ENCODE measurements at regions not wholly inside any gene's neighbourhood (a gene's known extent, or its start where the extent isn't known, plus 50 kb on each side); places are given as distances from the start of the nearest gene placed in this dataset.

GRCh38 chr12:124446364-124446763, 121.0 kb downstream of the NCOR2 start:
- no peak for TF ChIP-seq CTCF (IDR thresholded peaks at IDR 0.05)
- no peak for DNase-seq (ENCODE audit: low spot score)
- ATAC-seq (ENCODE audit: low FRiP score) = no peak

- no peak for TF ChIP-seq CTCF (IDR thresholded peaks at IDR 0.05)
- ATAC-seq (ENCODE audit: low FRiP score) = no peak
- DNase-seq (ENCODE audit: low spot score) = no peak
Measured at GRCh38 chr12:124445826-124446225, 121.6 kb downstream of the NCOR2 start.

- no peak for TF ChIP-seq CTCF (IDR thresholded peaks at IDR 0.05)
- no peak for ATAC-seq (ENCODE audit: low FRiP score)
- DNase-seq (ENCODE audit: low spot score) = no peak
Measured at GRCh38 chr12:124445121-124445718, 122.2 kb downstream of the NCOR2 start.

GRCh38 chr12:124443931-124444712, 123.3 kb downstream of the NCOR2 start:
- TF ChIP-seq CTCF (IDR thresholded peaks at IDR 0.05) = no peak
- DNase-seq (ENCODE audit: low spot score) (no peak), ATAC-seq (ENCODE audit: low FRiP score) (no peak)

- TF ChIP-seq CTCF (IDR thresholded peaks at IDR 0.05) = no peak
- DNase-seq (ENCODE audit: low spot score) (no peak), ATAC-seq (ENCODE audit: low FRiP score) (no peak)
Measured at GRCh38 chr12:124442772-124443445, 124.5 kb downstream of the NCOR2 start.

GRCh38 chr12:124442281-124442680, 125.1 kb downstream of the NCOR2 start:
- no peak for TF ChIP-seq CTCF (IDR thresholded peaks at IDR 0.05)
- no peak for DNase-seq (ENCODE audit: low spot score)
- ATAC-seq (ENCODE audit: low FRiP score) = no peak

All from omental fat pad (tissue), 3 donors.